ENCODE measurements at regions not wholly inside any gene's neighbourhood (a gene's known extent, or its start where the extent isn't known, plus 50 kb on each side); places are given as distances from the start of the nearest gene placed in this dataset.
A peak's percentile ranks its signal among the peaks of the same experiment; 100 is the strongest.

- H3K27ac ChIP-seq (ENCODE audit: low read length) = no peak overlapping the region
- no peaks in the 10 kb centered on the region for H4K20me1 ChIP-seq (ENCODE audit: insufficient read depth, low read length)
- H3K4me2 ChIP-seq (ENCODE audit: insufficient read depth, low read length) = no peak overlapping the region
- no peaks in the 10 kb centered on the region for H3K4me1 ChIP-seq (ENCODE audit: insufficient read depth, low read length)
- H3K9ac ChIP-seq (ENCODE audit: low read depth, low read length) = no peak overlapping the region
- TF ChIP-seq CTCF (IDR thresholded peaks at IDR 0.05; ENCODE audit: borderline replicate concordance, extremely low read depth, low read length, poor library complexity, severe bottlenecking) (peak; percentile 23), EZH2 (IDR thresholded peaks at IDR 0.05; ENCODE audit: borderline replicate concordance, low read depth, low read length, severe bottlenecking) (no peak)
- no peaks in the 10 kb centered on the region for H3K36me3 ChIP-seq (ENCODE audit: insufficient read depth, low read length)
- no peaks in the 10 kb centered on the region for H3K9me3 ChIP-seq (ENCODE audit: insufficient read depth, low read length, severe bottlenecking)
- H2AFZ ChIP-seq (ENCODE audit: low read depth, low read length) = no peak overlapping the region
- H3K79me2 ChIP-seq (ENCODE audit: insufficient read depth, low read length) = no peaks in the 10 kb centered on the region
- no peaks in the 10 kb centered on the region for H3K27me3 ChIP-seq (ENCODE audit: insufficient read depth, low read length, poor library complexity)
- no peak for DNase-seq
- no peak overlapping the region for H3K4me3 ChIP-seq (ENCODE audit: low read depth in 1 of 2, low read length in 2 of 2)
- no peak for ATAC-seq (ENCODE audit: insufficient read depth, low read depth)
These were observed 711.2 kb downstream of the MRPL39 start for GRCh38 chr21:24895885-24896734.

GRCh38 chr21:24894324-24894723 is 713.0 kb downstream of the MRPL39 start:
- no peak overlapping the region for H3K4me2 ChIP-seq (ENCODE audit: insufficient read depth, low read length)
- no peaks in the 10 kb centered on the region for H4K20me1 ChIP-seq (ENCODE audit: insufficient read depth, low read length)
- no peaks in the 10 kb centered on the region for H3K9me3 ChIP-seq (ENCODE audit: insufficient read depth, low read length, severe bottlenecking)
- ATAC-seq (ENCODE audit: insufficient read depth, low read depth) (no peak), DNase-seq (no peak)
- no peak overlapping the region for H3K9ac ChIP-seq (ENCODE audit: low read depth, low read length)
- no peak overlapping the region for H3K4me3 ChIP-seq (ENCODE audit: low read depth in 1 of 2, low read length in 2 of 2)
- no peaks in the 10 kb centered on the region for H3K79me2 ChIP-seq (ENCODE audit: insufficient read depth, low read length)
- H3K27ac ChIP-seq (ENCODE audit: low read length) = no peak overlapping the region
- H2AFZ ChIP-seq (ENCODE audit: low read depth, low read length) = no peak overlapping the region
- H3K4me1 ChIP-seq (ENCODE audit: insufficient read depth, low read length) = no peaks in the 10 kb centered on the region
- H3K36me3 ChIP-seq (ENCODE audit: insufficient read depth, low read length) = no peaks in the 10 kb centered on the region
- TF ChIP-seq EZH2 (IDR thresholded peaks at IDR 0.05; ENCODE audit: borderline replicate concordance, low read depth, low read length, severe bottlenecking) (no peak), CTCF (IDR thresholded peaks at IDR 0.05; ENCODE audit: borderline replicate concordance, extremely low read depth, low read length, poor library complexity, severe bottlenecking) (no peak)
- H3K27me3 ChIP-seq (ENCODE audit: insufficient read depth, low read length, poor library complexity) = no peaks in the 10 kb centered on the region

GRCh38 chr21:24890021-24890420 is 717.3 kb downstream of the MRPL39 start:
- Histone ChIP-seq H3K79me2 (ENCODE audit: insufficient read depth, low read length) (no peaks in the 10 kb centered on the region), H3K4me3 (ENCODE audit: low read depth in 1 of 2, low read length in 2 of 2) (no peak overlapping the region), H3K4me1 (ENCODE audit: insufficient read depth, low read length) (no peaks in the 10 kb centered on the region), H3K36me3 (ENCODE audit: insufficient read depth, low read length) (no peaks in the 10 kb centered on the region), H3K9ac (ENCODE audit: low read depth, low read length) (no peak overlapping the region), H4K20me1 (ENCODE audit: insufficient read depth, low read length) (no peaks in the 10 kb centered on the region), H3K27ac (ENCODE audit: low read length) (no peak overlapping the region), H3K27me3 (ENCODE audit: insufficient read depth, low read length, poor library complexity) (no peaks in the 10 kb centered on the region), H2AFZ (ENCODE audit: low read depth, low read length) (no peak overlapping the region), H3K4me2 (ENCODE audit: insufficient read depth, low read length) (no peak overlapping the region), H3K9me3 (ENCODE audit: insufficient read depth, low read length, severe bottlenecking) (no peaks in the 10 kb centered on the region)
- ATAC-seq (ENCODE audit: insufficient read depth, low read depth) (no peak), DNase-seq (no peak)
- TF ChIP-seq CTCF (IDR thresholded peaks at IDR 0.05; ENCODE audit: borderline replicate concordance, extremely low read depth, low read length, poor library complexity, severe bottlenecking) (no peak), EZH2 (IDR thresholded peaks at IDR 0.05; ENCODE audit: borderline replicate concordance, low read depth, low read length, severe bottlenecking) (no peak)

All from DND-41 (cell line).